T-helper 2 cell treated with Interferon-gamma antibody and Interleukin-4, amounts not matched to agents 100 ng/mL and 5 ng/mL, for 36 hours (primary cell): ENCODE measurements at regions not wholly inside any gene's neighbourhood (a gene's known extent, or its start where the extent isn't known, plus 50 kb on each side); places are given as distances from the start of the nearest gene placed in this dataset.

Experiments used
- intact Hi-C: fragments of 100-400 bp; cut with micrococcal nuclease; formaldehyde crosslinking; loops from one replicate; pipeline ENCODE4 v1.15.1; 2023

DNA sequence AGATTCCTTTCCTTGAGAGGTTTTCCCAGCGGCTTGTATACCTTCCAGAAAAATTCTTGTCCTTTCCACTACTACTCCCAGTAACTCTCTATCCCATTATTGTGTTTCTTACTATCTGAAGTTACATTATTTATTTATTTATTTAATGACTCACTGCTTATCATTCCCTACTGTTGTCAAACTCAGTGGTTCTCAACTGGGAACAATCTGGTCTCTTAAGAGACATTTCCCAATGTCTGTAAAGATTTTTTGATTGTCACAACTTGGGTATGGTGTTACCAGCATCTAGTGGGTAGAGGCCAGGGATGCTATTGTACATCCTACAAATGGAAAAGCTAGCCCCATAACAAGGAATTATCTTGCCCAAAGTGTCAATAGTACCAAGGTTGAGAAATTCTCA lies 771.5 kb upstream of the ADGRL2 start:
- intact Hi-C loops, result no loop called here

DNA sequence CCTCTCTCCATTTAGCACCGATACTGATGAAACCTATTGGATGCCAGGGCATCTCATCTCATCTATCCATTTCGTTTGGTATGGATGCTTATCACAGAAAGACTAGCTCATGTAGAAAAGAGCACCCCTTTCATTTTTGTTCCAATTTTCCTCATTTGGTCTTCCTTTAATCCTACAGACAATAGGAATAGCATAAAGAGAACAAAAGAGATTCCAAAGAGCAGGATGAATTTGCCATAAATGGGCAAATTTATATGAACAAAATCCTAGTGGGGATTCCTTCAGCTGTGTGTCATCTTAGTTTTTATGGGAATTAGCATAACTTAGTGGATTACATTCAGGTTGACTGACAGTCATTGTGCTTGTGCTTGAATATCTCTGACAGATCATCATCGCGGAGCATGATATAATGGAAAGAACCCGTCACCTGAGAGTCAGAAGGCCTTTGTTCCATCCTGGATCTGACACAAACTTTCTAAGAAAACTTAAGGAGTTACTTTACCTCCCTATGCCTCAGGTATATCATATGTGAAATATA lies 777.5 kb upstream of the ADGRL2 start:
- intact Hi-C loops, result no loop called here

DNA sequence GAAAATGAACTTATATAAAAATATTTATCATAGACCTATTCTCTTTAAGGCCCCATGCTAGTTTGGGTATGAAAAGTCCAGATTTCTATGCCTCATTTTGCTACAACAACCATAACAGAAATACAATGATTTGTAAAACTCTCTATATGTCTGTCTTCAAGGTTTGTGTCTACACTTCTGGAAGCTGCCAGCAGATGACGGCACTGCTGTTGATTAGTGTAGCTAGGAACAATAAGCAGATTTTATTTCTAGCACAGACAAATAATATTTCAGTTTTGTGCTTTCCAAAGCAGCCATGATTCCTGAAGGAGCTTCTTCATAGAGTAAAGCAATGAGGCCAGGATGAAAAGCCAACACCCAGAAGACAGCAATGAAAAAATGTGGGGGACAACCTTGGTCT lies 779.6 kb upstream of the ADGRL2 start:
- intact Hi-C loops, result no loop called here

DNA sequence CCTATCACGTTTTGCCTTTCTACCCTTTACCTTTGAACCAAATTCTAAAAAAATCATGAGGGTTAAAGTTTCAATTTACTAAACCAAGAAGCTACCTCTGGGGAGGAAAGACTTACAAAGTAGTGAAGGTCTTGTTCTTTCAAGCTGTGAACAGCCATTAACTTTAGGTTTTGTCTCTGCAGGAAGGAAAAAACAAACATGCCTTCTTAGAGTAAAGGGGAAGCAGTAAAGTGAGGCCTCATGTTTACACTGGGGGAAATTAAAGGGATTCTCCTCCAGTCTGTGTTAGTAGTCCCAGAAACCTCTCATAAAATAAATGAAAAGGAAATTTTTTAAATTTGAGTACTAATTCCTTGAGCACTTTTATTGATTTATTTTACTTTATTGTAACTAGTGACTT lies 780.2 kb upstream of the ADGRL2 start:
- intact Hi-C loops, result no loop called here

DNA sequence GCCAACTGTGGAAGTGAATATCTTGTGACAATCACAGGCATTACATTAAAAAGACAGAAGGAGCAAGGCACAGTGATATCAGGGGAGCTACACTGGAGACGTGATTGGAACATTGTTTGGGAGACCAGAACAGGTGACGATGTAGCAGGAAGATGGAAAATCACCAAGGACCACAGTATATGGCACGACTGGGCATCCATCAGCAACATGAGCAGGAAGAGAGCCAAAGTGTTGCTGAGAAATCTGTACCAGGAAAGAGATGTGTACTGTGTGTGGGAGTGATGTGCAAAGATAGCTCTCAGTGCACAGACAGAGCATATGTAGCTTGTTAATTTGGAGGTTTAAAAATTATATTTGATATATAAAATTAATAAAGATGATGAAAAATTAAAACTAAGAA lies 790.6 kb upstream of the ADGRL2 start:
- intact Hi-C loops, result no loop called here

DNA sequence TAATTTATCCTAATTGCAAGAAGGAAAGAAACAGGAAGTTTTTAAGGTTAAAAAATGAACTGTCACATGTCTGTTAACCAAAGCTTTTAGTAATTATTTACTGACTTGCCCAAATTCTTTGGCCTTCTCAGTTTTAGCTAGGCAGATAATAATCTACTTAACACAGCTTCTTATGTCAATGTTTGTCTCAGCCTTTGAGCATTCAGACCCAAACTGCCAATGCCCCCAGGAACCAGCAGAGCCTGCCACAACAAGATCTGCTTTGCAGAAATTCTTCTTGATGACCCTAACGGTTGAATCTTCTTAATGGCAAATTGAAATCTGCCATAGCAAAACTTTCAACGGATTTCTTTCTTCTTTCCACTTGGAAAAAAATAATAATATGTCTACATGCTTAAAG lies 792.4 kb upstream of the ADGRL2 start:
- intact Hi-C loops, result no loop called here

DNA sequence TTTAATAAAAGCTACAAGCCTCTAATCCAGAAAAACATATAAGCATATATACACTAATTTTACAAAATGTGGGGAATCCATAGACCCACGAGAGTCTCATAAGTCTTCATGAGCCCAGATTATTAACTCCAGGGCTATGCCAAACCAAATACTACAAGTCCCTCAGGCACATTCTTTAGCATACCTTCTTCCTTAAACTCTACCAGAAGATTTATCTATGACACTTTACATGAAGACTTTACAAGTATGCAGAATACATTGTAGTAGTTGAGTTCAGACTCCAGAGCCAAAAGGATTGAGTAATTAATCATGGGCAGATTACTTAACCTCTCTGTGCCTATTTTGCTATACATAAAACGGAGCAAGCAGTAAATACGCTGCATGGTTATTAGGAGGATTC lies 793.7 kb upstream of the ADGRL2 start:
- intact Hi-C loops, result no loop called here

DNA sequence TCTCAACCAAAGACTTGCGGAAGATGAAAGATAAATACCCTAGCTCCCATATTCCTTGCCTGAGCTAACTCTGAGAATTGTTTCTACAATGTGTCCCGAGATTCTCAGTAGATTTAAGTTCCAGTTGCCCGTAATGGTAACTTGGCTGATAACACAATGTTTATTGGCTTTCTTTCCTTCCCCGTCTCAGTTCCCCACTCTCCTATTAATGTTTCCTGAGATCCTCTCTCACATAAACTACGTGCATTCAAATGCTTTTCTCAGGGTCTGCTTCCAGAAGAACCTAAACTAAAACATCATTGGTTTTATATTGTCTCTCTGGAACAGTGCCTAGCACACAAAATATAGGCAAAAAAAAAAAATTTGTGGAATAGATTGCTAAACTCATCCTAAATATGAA lies 794.2 kb upstream of the ADGRL2 start:
- intact Hi-C loops, result no loop called here

DNA sequence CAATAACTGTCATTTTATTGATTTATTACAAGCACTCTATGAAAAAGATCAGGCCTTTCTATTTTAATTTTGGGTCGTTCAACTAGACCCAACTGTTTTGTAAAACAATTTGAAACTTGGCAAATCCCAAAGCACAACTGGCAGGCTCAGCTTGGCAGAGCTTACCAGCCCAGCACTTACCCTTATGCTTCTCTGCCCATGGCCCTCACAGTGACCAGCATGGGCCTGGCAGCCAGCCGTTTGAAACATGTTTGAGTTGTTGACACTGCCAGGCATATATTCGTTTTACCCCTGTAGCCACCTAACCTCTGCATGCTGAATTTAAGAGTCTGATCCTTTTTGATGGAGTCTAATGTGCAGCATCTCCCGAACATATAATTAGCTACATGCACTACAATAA lies 796.7 kb upstream of the ADGRL2 start:
- intact Hi-C loops, result no loop called here

DNA sequence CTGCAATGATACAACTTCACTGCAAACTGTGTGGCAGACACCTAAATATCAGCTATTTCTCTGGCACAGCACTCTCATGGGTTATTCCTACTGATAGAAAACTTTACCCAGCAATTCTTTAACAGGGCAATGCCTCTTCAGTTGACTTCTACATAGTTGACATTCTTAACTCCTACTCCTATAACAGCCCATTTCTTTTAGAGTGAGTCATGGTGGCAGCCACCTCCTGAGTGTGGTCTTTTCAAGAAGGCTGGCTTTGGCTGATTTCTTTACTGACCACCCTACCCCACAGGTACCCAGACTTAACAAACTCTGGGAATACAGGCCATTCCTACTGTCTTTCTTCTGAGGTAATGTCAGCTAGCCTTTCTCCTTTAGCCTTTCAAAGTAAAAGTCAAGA lies 805.8 kb upstream of the ADGRL2 start:
- intact Hi-C loops, result no loop called here

DNA sequence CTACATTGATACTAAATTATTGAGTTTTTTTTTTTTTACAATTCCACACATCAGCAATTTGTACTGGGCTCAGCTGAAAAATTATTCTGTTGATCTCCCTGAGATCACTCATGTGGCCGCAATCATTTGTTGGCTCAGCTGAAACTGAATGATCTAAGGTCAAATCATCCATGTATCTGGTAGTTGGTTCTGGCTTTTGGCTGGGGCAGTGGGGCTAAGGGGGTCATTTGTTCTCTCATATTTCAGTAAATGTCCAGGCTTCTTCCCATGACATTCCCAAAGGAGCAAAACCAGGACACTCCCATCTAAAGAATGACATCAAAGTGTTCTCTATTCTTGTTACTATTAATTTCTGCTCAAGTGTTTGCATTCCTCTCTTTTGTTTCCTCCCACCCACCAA lies 806.7 kb upstream of the ADGRL2 start:
- intact Hi-C loops, result no loop called here

DNA sequence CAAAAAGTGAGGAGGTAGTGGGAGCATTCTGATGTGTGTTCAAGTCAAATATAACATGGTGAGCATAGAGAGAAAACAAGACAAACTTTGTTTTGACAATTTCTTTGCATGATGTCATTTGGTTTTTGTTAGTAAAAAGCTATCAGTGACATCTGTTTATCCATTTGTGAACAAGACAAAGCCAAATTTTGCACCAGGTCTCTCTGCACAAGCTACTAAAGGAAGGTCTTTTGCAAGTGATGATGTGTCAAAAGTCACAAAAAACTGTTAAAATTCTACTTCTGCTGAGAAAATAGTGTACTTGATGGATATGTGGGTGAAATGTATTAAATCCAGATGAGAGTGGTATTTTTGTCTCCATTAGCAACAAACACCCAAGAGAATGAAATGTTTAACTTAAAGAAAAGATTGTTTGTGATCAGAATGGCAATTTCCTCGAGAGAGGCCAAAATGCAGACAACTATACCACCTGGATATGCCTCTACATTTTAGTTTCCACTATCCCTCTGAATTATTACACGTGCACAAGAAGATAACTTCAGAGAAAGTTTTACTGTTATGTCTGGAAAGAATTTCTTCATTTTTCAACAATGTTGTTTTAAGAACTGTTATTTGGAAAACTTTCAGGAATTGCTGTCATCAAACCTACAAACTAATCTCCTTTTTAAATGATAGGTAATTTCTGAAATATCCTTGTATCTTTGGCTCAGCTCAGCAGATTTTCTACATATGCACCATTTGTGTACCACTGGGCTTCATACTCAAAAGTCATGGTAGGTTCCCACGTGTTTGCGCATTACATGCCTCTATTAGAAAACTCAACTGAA lies 807.4 kb upstream of the ADGRL2 start:
- intact Hi-C loops, result no loop called here

DNA sequence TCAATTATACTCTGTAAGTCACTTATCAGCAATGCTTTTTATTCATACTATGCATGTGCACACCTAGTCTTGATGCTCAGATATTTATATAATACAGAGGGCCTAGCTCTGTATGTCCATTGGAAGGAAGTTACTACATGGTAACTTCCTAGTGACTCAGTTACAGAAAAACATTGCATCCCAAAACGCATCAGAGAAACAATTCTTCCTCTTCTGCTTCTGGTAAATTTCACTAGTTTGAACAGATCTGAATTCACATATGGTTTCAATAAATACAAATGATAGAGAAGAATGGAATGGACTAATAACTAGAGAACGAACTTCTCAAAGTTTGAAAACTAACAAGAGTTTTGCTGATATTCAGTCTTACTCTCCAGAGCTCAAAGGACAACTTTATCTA lies 811.3 kb upstream of the ADGRL2 start:
- intact Hi-C loops, result no loop called here

DNA sequence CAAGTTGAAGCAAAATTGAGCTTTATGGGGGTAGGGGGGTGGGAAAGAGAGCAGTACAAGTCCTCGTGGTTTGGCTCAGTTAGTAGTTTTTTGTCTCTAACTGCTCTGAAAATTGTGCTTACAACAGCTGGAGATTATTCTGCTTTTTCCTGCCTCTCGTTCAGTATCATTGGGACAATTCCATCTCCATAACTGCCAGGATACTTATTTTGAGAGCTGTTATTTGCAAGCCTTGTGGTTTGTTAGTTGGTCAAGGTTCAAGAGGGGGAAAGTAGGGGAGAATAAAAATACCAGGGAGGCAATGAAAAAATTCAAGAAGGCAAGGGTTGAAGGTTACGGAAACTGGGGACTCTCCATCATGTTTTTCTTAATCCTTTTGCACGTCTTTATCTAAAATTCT lies 811.8 kb upstream of the ADGRL2 start:
- intact Hi-C loops, result no loop called here

DNA sequence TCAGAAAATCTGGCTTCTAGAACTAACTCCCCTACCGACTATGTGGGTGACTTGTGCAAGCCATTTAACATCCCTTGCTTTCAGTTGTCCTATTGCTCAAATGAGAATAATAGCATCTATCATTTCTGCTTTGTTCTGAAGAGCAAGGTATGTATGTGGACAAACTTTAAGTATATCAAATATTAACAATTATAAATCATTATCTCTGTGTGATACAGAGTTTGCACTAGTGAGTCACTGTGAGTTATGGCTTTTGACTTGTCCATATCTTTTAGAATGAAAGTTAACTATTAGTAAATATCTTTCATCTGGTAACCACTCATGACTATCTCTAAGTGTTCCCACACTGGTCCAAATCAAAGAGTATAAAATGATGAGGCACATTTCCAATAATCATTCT lies 812.9 kb upstream of the ADGRL2 start:
- intact Hi-C loops, result no loop called here

DNA sequence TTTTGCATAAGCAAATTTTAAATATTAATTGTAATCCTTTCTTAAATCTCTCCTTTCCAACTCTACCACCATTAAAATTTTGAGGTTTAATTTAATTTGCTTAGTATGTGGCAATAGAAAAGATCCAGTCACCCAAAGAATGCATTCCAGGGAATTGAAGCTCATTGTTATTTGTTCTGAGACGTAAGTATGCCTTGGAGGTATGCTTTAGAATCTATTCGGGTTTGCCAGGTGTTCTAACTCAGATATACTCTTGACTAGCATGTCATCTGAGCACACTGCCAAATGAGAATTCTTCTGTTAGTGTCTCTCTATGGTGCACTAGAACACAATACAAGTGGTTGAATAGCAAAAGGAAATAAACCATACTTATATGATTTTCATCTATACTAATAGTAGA lies 813.6 kb upstream of the ADGRL2 start:
- intact Hi-C loops, result no loop called here

DNA sequence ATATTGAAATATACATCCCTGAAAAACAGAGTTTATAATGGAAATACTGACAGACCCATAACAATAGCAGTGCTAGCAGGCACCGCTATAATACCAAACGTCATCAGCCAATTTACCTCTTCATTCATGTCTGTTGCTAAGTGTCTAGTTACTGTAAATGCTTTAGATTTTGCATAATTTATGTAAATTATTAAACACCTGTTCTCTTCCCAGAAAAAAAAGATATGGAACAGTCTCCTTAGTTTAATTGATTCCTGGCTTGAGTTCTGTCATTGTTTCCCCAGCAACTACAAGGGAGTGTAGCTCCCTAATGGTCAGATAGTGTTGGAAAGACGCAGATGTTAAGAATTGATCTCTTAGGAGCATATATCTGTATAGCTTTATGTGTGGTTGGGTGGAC lies 817.9 kb upstream of the ADGRL2 start:
- intact Hi-C loops, result no loop called here

DNA sequence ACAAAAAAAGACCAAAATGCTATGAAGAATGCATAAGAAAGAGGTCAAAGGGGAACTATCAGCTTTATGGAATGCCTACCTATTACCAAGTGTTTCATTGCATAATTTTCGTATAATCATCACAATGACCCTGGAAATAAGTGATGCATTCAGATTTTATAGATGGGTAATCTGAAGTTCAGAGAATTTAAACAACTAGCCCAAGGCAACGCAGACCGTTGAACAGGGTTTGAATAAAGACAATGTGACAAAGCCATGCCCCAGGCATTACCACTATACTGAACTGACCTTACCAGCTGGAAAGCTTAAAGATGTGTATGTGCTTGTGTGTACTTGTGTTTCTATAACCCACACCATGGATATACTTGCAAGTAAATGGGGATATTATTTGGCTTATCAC lies 827.6 kb upstream of the ADGRL2 start:
- intact Hi-C loops, result no loop called here

DNA sequence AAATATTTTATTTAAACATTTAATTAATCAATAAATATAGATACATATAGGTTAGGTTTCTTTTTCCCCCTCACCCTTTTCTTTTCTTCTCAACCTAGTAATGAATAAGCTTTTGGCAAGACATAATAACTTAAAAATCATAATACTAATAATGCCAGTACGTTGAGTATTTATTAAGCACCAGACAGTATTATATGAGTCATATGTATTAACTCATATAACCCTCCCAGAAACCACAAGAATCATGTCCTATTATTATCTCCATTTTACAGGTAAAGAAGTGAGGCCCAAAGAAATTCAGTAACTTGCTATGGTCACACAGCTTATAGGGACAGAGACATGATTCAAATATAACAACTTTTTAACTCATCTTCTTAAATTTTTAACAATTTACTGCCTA lies 834.5 kb upstream of the ADGRL2 start:
- intact Hi-C loops, result no loop called here

DNA sequence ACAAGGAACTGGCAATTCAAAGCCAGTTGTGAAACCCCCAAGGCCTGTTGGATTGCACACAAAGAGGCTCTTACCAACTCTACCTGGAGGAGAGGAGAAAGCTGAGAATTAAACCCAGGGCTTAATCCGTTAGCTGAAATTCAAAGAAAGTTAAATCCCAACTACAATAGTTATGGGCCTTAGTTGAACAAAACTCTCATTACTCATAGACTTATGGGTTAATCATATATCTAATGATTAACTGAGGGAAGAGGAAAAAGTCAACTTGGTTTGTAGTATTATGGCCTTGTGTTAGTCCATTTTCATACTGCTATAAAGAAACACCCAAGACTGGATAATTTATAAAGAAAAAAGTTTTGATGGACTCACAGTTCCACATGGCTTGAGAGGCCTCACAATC lies 838.2 kb upstream of the ADGRL2 start:
- intact Hi-C loops, result no loop called here

DNA sequence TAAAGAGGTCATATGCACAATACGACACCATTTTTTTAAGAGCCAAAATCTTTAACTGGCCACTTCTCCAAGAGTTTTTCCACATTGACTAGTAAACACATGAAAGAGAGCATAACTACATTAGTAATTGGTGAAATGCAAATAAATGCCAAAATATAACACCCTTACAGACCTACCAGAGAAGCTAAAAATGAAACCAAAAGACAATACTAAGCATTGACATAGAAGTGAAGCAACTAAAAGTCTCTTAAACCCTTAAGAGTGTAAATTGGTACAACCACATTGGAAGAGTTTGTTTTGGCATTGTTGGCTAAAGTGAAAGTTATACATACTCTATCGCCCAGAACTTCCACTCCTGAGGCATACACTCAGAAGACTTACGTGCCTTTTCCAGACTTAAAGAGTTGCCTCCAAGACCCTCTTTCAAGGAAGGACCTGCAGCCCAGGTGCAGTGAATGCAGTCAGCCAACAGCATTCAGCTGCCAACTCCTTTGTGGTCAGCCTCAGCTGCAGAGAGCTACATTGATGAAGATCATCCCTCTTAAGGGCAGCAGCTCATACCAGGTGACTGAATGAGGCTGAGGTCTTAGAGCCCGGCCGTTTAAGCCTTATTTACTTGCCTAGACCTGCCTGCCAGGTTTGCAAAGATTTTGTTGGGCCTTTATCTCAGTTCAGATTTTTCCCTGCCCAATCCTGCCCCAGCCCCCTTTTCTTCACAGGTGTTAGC lies 839.1 kb upstream of the ADGRL2 start:
- intact Hi-C loops, result no loop called here

DNA sequence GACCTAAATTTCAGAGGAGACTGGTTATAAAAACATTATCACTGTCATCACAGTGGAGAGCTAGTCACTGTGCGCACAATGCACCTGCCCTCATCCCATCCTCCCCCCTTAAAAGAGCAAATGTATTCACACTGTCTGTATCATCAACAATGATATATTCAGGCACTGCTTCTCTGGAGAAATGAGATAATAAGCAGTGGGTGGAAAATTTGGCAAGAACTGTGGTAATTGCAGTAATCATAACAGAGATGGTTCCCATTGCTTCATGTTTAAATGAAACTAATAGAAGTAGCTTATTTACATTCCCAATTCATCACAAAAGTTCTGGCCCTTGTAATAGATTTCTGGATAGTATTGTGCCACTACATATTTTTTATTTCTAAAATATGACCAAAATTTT lies 867.4 kb upstream of the ADGRL2 start:
- intact Hi-C loops, result no loop called here

DNA sequence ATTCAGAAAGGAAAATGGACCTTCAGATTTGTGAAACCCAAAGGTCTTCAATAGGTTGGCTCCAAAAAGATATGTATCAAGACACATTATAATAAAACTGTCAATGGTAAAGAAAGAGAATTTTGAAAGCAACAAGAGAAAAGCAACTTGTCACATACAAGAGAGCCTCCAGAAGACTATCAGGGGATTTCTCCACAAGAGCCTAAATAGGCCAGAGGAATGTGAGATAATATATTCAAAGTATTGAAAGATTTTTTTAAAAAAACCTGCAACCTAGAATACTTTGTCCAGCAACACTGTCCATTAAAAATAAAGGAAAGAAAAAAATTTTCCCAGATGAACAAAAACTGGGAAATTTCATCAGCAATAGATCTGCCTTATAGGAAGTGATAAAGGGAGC lies 869.6 kb upstream of the ADGRL2 start:
- intact Hi-C loops, result no loop called here
